ENCODE measurements at regions not wholly inside any gene's neighbourhood (a gene's known extent, or its start where the extent isn't known, plus 50 kb on each side); places are given as distances from the start of the nearest gene placed in this dataset.
A peak's percentile ranks its signal among the peaks of the same experiment; 100 is the strongest.
"Not testable (repeated sequence)": the region's sequence is repeated elsewhere in the genome, so short reads cannot be mapped to it uniquely, and the experiment has no call there.

- Mint-ChIP-seq H3K4me1 (no peaks in the 10 kb centered on the region), H3K27ac (no peak overlapping the region), H3K4me3 (no peak overlapping the region), H3K9me3 (no peaks in the 10 kb centered on the region), H3K27me3 (peaks cover 8% of the 10 kb centered on the region), H3K36me3 (no peaks in the 10 kb centered on the region)
- ATAC-seq: no peak
Observed at GRCh38 chr7:152594801-152595200, 81.1 kb downstream of the XRCC2 start.

GRCh38 chr7:152591976-152592375 is 84.0 kb downstream of the XRCC2 start:
- Mint-ChIP-seq H3K4me1 (no peaks in the 10 kb centered on the region), H3K9me3 (no peaks in the 10 kb centered on the region), H3K4me3 (no peak overlapping the region), H3K36me3 (no peaks in the 10 kb centered on the region), H3K27me3 (no peaks in the 10 kb centered on the region), H3K27ac (no peak overlapping the region)
- no peak for ATAC-seq

- H3K4me3 Mint-ChIP-seq: no peak overlapping the region
- no peak for ATAC-seq
- no peaks in the 10 kb centered on the region for H3K27me3 Mint-ChIP-seq
- no peaks in the 10 kb centered on the region for H3K9me3 Mint-ChIP-seq
- no peaks in the 10 kb centered on the region for H3K4me1 Mint-ChIP-seq
- no peak overlapping the region for H3K27ac Mint-ChIP-seq
- no peaks in the 10 kb centered on the region for H3K36me3 Mint-ChIP-seq
Observed at GRCh38 chr7:152590481-152590880, 85.5 kb downstream of the XRCC2 start.

GRCh38 chr7:152589821-152590220 is 86.1 kb downstream of the XRCC2 start:
- H3K27ac Mint-ChIP-seq, H3K9me3 Mint-ChIP-seq: not testable (repeated sequence)

GRCh38 chr7:152588350-152588749 is 87.6 kb downstream of the XRCC2 start:
- no peak for ATAC-seq
- Mint-ChIP-seq H3K27me3 (no peaks in the 10 kb centered on the region), H3K4me3 (no peak overlapping the region), H3K4me1 (no peaks in the 10 kb centered on the region), H3K27ac (no peak overlapping the region), H3K9me3 (no peaks in the 10 kb centered on the region), H3K36me3 (no peaks in the 10 kb centered on the region)

More at GRCh38 chr7:152589821-152590220, 86.1 kb downstream of the XRCC2 start:
- not testable (repeated sequence) for H3K36me3 Mint-ChIP-seq, H3K4me3 Mint-ChIP-seq, ATAC-seq, H3K4me1 Mint-ChIP-seq, H3K27me3 Mint-ChIP-seq

- H3K27me3 Mint-ChIP-seq: no peaks in the 10 kb centered on the region
- no peak overlapping the region for H3K4me3 Mint-ChIP-seq
- H3K4me1 Mint-ChIP-seq: no peaks in the 10 kb centered on the region
- no peaks in the 10 kb centered on the region for H3K9me3 Mint-ChIP-seq
- H3K36me3 Mint-ChIP-seq: no peaks in the 10 kb centered on the region
- ATAC-seq: no peak
- no peak overlapping the region for H3K27ac Mint-ChIP-seq
Observed at GRCh38 chr7:152587366-152587765, 88.6 kb downstream of the XRCC2 start.

GRCh38 chr7:152583006-152583405 is 92.9 kb downstream of the XRCC2 start:
- no peak for ATAC-seq
- Mint-ChIP-seq H3K4me1 (no peaks in the 10 kb centered on the region), H3K27me3 (no peaks in the 10 kb centered on the region), H3K9me3 (no peaks in the 10 kb centered on the region), H3K27ac (no peak overlapping the region), H3K36me3 (no peaks in the 10 kb centered on the region), H3K4me3 (no peak overlapping the region)

GRCh38 chr7:152579070-152579469 is 96.9 kb downstream of the XRCC2 start:
- peaks cover 16% of the 10 kb centered on the region for H3K4me1 Mint-ChIP-seq
- H3K9me3 Mint-ChIP-seq: no peaks in the 10 kb centered on the region
- no peak for ATAC-seq
- no peak overlapping the region for H3K27ac Mint-ChIP-seq
- H3K4me3 Mint-ChIP-seq: no peak overlapping the region
- no peaks in the 10 kb centered on the region for H3K36me3 Mint-ChIP-seq
- no peaks in the 10 kb centered on the region for H3K27me3 Mint-ChIP-seq

- H3K27ac Mint-ChIP-seq: no peak overlapping the region
- no peak overlapping the region for H3K4me3 Mint-ChIP-seq
Observed at GRCh38 chr7:152577339-152577738, 98.6 kb downstream of the XRCC2 start.

GRCh38 chr7:152574892-152575548 is 100.9 kb downstream of the XRCC2 start:
- peak; percentile 90 for ATAC-seq
- H3K4me1 Mint-ChIP-seq: peaks cover 16% of the 10 kb centered on the region
- no peaks in the 10 kb centered on the region for H3K27me3 Mint-ChIP-seq
- H3K9me3 Mint-ChIP-seq: no peaks in the 10 kb centered on the region
- H3K4me3 Mint-ChIP-seq: peak overlapping the region; percentile 70
- H3K36me3 Mint-ChIP-seq: no peaks in the 10 kb centered on the region
- peak overlapping the region; percentile 85 for H3K27ac Mint-ChIP-seq

More at GRCh38 chr7:152577339-152577738, 98.6 kb downstream of the XRCC2 start:
- Mint-ChIP-seq H3K27me3 (no peaks in the 10 kb centered on the region), H3K9me3 (no peaks in the 10 kb centered on the region), H3K4me1 (peaks cover 16% of the 10 kb centered on the region), H3K36me3 (no peaks in the 10 kb centered on the region)
- ATAC-seq: no peak

- peaks cover 16% of the 10 kb centered on the region for H3K4me1 Mint-ChIP-seq
- not testable (repeated sequence) for ATAC-seq, H3K27me3 Mint-ChIP-seq, H3K27ac Mint-ChIP-seq, H3K4me3 Mint-ChIP-seq, H3K36me3 Mint-ChIP-seq, H3K9me3 Mint-ChIP-seq
Observed at GRCh38 chr7:152573186-152573585, 102.8 kb downstream of the XRCC2 start.

GRCh38 chr7:152572101-152572500 is 103.8 kb downstream of the XRCC2 start:
- no peak for ATAC-seq
- H3K36me3 Mint-ChIP-seq: no peaks in the 10 kb centered on the region
- peaks cover 16% of the 10 kb centered on the region for H3K4me1 Mint-ChIP-seq
- no peak overlapping the region for H3K27ac Mint-ChIP-seq
- H3K9me3 Mint-ChIP-seq: no peaks in the 10 kb centered on the region
- no peak overlapping the region for H3K4me3 Mint-ChIP-seq
- no peaks in the 10 kb centered on the region for H3K27me3 Mint-ChIP-seq

- Mint-ChIP-seq H3K4me3 (no peak overlapping the region), H3K27ac (no peak overlapping the region)
Observed at GRCh38 chr7:152571068-152571467, 104.9 kb downstream of the XRCC2 start.

GRCh38 chr7:152568972-152569371 is 107.0 kb downstream of the XRCC2 start:
- Mint-ChIP-seq H3K4me3 (no peak overlapping the region), H3K4me1 (peaks cover 7% of the 10 kb centered on the region), H3K27me3 (peaks cover 16% of the 10 kb centered on the region), H3K27ac (no peak overlapping the region), H3K9me3 (no peaks in the 10 kb centered on the region), H3K36me3 (no peaks in the 10 kb centered on the region)
- ATAC-seq: no peak

More at GRCh38 chr7:152571068-152571467, 104.9 kb downstream of the XRCC2 start:
- ATAC-seq: no peak
- no peaks in the 10 kb centered on the region for H3K36me3 Mint-ChIP-seq
- peaks cover 6% of the 10 kb centered on the region for H3K27me3 Mint-ChIP-seq
- peaks cover 16% of the 10 kb centered on the region for H3K4me1 Mint-ChIP-seq
- H3K9me3 Mint-ChIP-seq: no peaks in the 10 kb centered on the region

- peaks cover 7% of the 10 kb centered on the region for H3K4me1 Mint-ChIP-seq
- H3K4me3 Mint-ChIP-seq: no peak overlapping the region
- no peak overlapping the region for H3K27ac Mint-ChIP-seq
Observed at GRCh38 chr7:152565731-152566130, 110.2 kb downstream of the XRCC2 start.

GRCh38 chr7:152564656-152565250 is 111.2 kb downstream of the XRCC2 start:
- Mint-ChIP-seq H3K4me1 (peaks cover 7% of the 10 kb centered on the region), H3K9me3 (no peaks in the 10 kb centered on the region), H3K27me3 (peaks cover 23% of the 10 kb centered on the region), H3K27ac (no peak overlapping the region), H3K36me3 (no peaks in the 10 kb centered on the region), H3K4me3 (no peak overlapping the region)
- no peak for ATAC-seq

More at GRCh38 chr7:152565731-152566130, 110.2 kb downstream of the XRCC2 start:
- Mint-ChIP-seq H3K27me3 (peaks cover 23% of the 10 kb centered on the region), H3K36me3 (no peaks in the 10 kb centered on the region), H3K9me3 (no peaks in the 10 kb centered on the region)
- no peak for ATAC-seq

Data from stimulated activated memory B cell treated with anti-CD40 and anti-IgM and Interleukin-4, amounts not matched to agents 10 μg/mL and 1 μg/mL and 100 μg/mL, for 72 hours (primary cell).